H9 (cell line): ENCODE measurements at regions not wholly inside any gene's neighbourhood (a gene's known extent, or its start where the extent isn't known, plus 50 kb on each side); places are given as distances from the start of the nearest gene placed in this dataset.

Experiments used
- DNase-seq: peaks from one replicate; pipeline ENCODE4 v3.0.0-alpha.2; 2017
- H2AFZ ChIP-seq: one replicate; pipeline ENCODE4 v1.6.1; 2013; ENCODE audit warnings: mild to moderate bottlenecking, low read length, control low read depth, moderate library complexity
- H2AK5ac ChIP-seq: 2 replicates; pipeline ENCODE4 v1.6.1; 2013; ENCODE audit warnings: low read length, control low read depth, mixed read lengths; ENCODE audit not compliant: insufficient read length
- H2BK120ac ChIP-seq: one replicate; pipeline ENCODE4 v1.6.1; 2013; ENCODE audit warnings: low read depth, mild to moderate bottlenecking, low read length, control low read depth, inconsistent platforms; ENCODE audit not compliant: poor library complexity, severe bottlenecking
- H2BK12ac ChIP-seq: 2 replicates; pipeline ENCODE4 v1.6.1; 2013; ENCODE audit warnings: low read length, control low read depth, mixed read lengths, low read depth; ENCODE audit not compliant: insufficient read length
- H2BK15ac ChIP-seq: 2 replicates; pipeline ENCODE4 v1.6.1; 2013; ENCODE audit warnings: low read depth, low read length, control low read depth
- H2BK20ac ChIP-seq: one replicate; pipeline ENCODE4 v1.6.1; 2013; ENCODE audit warnings: low read depth, mild to moderate bottlenecking, low read length, control low read depth, inconsistent platforms; ENCODE audit not compliant: poor library complexity, severe bottlenecking
- H2BK5ac ChIP-seq: 2 replicates; pipeline ENCODE4 v1.6.1; 2013; ENCODE audit warnings: low read length, control low read depth, mixed read lengths; ENCODE audit not compliant: insufficient read length
- H3K14ac ChIP-seq: 2 replicates; pipeline ENCODE4 v1.6.1; 2013; ENCODE audit warnings: low read length, control low read depth; ENCODE audit not compliant: insufficient read depth
- H3K18ac ChIP-seq: 2 replicates; pipeline ENCODE4 v1.6.1; 2013; ENCODE audit warnings: low read depth, mild to moderate bottlenecking, mixed read lengths, low read length, control low read depth; ENCODE audit not compliant: insufficient read length
- H3K23ac ChIP-seq: 2 replicates; pipeline ENCODE4 v1.6.1; 2013; ENCODE audit warnings: low read length, control low read depth, mixed read lengths, low read depth; ENCODE audit not compliant: insufficient read length
- H3K23me2 ChIP-seq: 2 replicates; pipeline ENCODE4 v1.6.1; 2013; ENCODE audit warnings: low read depth, mild to moderate bottlenecking, mixed read lengths, low read length, control low read depth; ENCODE audit not compliant: insufficient read length, poor library complexity, severe bottlenecking
- H3K27ac ChIP-seq: 2 replicates; pipeline ENCODE4 v1.5.1; 2013; ENCODE audit warnings: low read length, control low read depth, mixed read lengths, low read depth; ENCODE audit not compliant: insufficient read length
- H3K27me3 ChIP-seq: 2 replicates; pipeline ENCODE4 v1.6.1; 2013; ENCODE audit warnings: low read length, control low read depth, inconsistent platforms; ENCODE audit not compliant: insufficient read depth
- H3K4ac ChIP-seq: 2 replicates; pipeline ENCODE4 v1.6.1; 2013; ENCODE audit warnings: low read depth, mild to moderate bottlenecking, control low read depth, inconsistent platforms, low read length, moderate library complexity
- H3K4me1 ChIP-seq: 2 replicates; pipeline ENCODE4 v1.6.1; 2013; ENCODE audit warnings: low read length, control low read depth, inconsistent platforms; ENCODE audit not compliant: insufficient read depth
- H3K4me2 ChIP-seq: 2 replicates; pipeline ENCODE4 v1.6.1; 2013; ENCODE audit warnings: low read length, control low read depth, mixed read lengths; ENCODE audit not compliant: insufficient read length, insufficient read depth
- H3K56ac ChIP-seq: 2 replicates; pipeline ENCODE4 v1.6.1; 2013; ENCODE audit warnings: low read depth, mild to moderate bottlenecking, mixed read lengths, low read length, control low read depth; ENCODE audit not compliant: insufficient read length
- H3K79me1 ChIP-seq: 2 replicates; pipeline ENCODE4 v1.6.1; 2013; ENCODE audit warnings: low read depth, mild to moderate bottlenecking, moderate library complexity, low read length, control low read depth, inconsistent platforms; ENCODE audit not compliant: insufficient read depth, poor library complexity, severe bottlenecking
- H3K79me2 ChIP-seq: 2 replicates; pipeline ENCODE4 v1.6.1; 2013; ENCODE audit warnings: low read length, control low read depth, inconsistent platforms; ENCODE audit not compliant: insufficient read depth
- H3K9ac ChIP-seq: 2 replicates; pipeline ENCODE4 v1.6.1; 2013; ENCODE audit warnings: low read length, control low read depth, mixed read lengths; ENCODE audit not compliant: insufficient read length; ENCODE audit errors: extremely low read depth
- H3K9me3 ChIP-seq: one replicate; pipeline ENCODE4 v1.6.1; 2013; ENCODE audit warnings: low read depth, low read length, inconsistent platforms; ENCODE audit not compliant: control insufficient read depth
- H3T11ph ChIP-seq: one replicate; pipeline ENCODE4 v1.6.1; 2013; ENCODE audit warnings: mild to moderate bottlenecking, low read length, control low read depth, inconsistent platforms
- H4K20me1 ChIP-seq: one replicate; pipeline ENCODE4 v1.6.1; 2013; ENCODE audit not compliant: control insufficient read depth, insufficient read length, insufficient read depth
- H4K5ac ChIP-seq: 2 replicates; pipeline ENCODE4 v1.6.1; 2013; ENCODE audit warnings: low read depth, mild to moderate bottlenecking, mixed read lengths, low read length, control low read depth; ENCODE audit not compliant: insufficient read length
- H4K8ac ChIP-seq: replicated peaks from 2 replicates; pipeline ENCODE4 v1.6.1; 2013; ENCODE audit warnings: low read length, control low read depth, mixed read lengths, low read depth; ENCODE audit not compliant: insufficient read length
- H4K91ac ChIP-seq: 2 replicates; pipeline ENCODE4 v1.6.1; 2013; ENCODE audit warnings: low read depth, mild to moderate bottlenecking, moderate library complexity, mixed read lengths, low read length, control low read depth; ENCODE audit not compliant: insufficient read length
- H3K27ac Mint-ChIP-seq, 3 experiments: 2 replicates in 2 of 3; 3 replicates in 1 of 3; pipeline ENCODE4 v1.8.0; 2020 to 2021; ENCODE audit warnings: mixed read lengths in 3 of 3, mild to moderate bottlenecking in 1 of 3, moderate library complexity in 1 of 3
- H3K27me3 Mint-ChIP-seq: 2 replicates; pipeline ENCODE4 v1.8.0; 2021; ENCODE audit warnings: low read depth, mild to moderate bottlenecking, moderate library complexity, mixed read lengths
- H3K36me3 Mint-ChIP-seq, 3 experiments: 2 replicates in 2 of 3; 3 replicates in 1 of 3; pipeline ENCODE4 v1.8.0; 2020 to 2021; ENCODE audit warnings: low read depth in 3 of 3, mixed read lengths in 3 of 3; ENCODE audit not compliant: insufficient read depth in 1 of 3
- H3K4me1 Mint-ChIP-seq, 2 experiments: 2 replicates each; pipeline ENCODE4 v1.8.0; 2020; ENCODE audit warnings: mixed read lengths in 2 of 2
- H3K4me3 Mint-ChIP-seq, 2 experiments: 2 replicates in 1 of 2; 3 replicates in 1 of 2; pipeline ENCODE4 v1.8.0; 2020 to 2021; ENCODE audit warnings: mild to moderate bottlenecking in 2 of 2, mixed read lengths in 2 of 2, moderate library complexity in 1 of 2
- H3K9me3 Mint-ChIP-seq, 2 experiments: 2 replicates in 1 of 2; 3 replicates in 1 of 2; pipeline ENCODE4 v1.8.0; 2020; ENCODE audit warnings: mild to moderate bottlenecking in 2 of 2, mixed read lengths in 2 of 2, moderate library complexity in 1 of 2
- CTCF ChIP-seq: fragments of 200-600 bp; sonication (generic); conservative IDR thresholded peaks from 3 replicates; pipeline ENCODE4 v1.8.0; 2021; ENCODE audit warnings: antibody characterized with exemption, mild to moderate bottlenecking
- WGBS: extraction: QIAGEN DNeasy Blood & Tissue Kit; methylation state at CpG from one replicate; pipeline ENCODE4 v1.1.7; 2013; ENCODE audit warnings: missing lambda C conversion rate, low lambda C conversion rate, mixed read lengths; ENCODE audit not compliant: insufficient read length; ENCODE audit errors: extremely low coverage; 5-methylcytosine and 5-hydroxymethylcytosine counted together

GRCh38 chr7:47635091-47636080, 53.5 kb upstream of the TNS3 start:
- Histone ChIP-seq H2BK15ac (no peak overlapping the region), H4K91ac (no peak overlapping the region), H3K27ac (no peak overlapping the region), H2AK5ac (no peak overlapping the region), H2BK20ac (no peak overlapping the region), H3K56ac (no peak overlapping the region), H4K5ac (no peak overlapping the region), H3K79me1 (no peaks in the 10 kb centered on the region), H3K9me3 (no peaks in the 10 kb centered on the region), H2AFZ (peak overlapping the region; percentile 42), H3K9ac (no peak overlapping the region), H3K14ac (no peak overlapping the region; the same call in 1 of the 2 replicates), H3K23ac (no peak overlapping the region), H3K27me3 (no peaks in the 10 kb centered on the region), H3K4me2 (peak overlapping the region; percentile 18), H3K79me2 (no peaks in the 10 kb centered on the region), H3K4ac (no peak overlapping the region), H3K4me1 (no peaks in the 10 kb centered on the region), H2BK120ac (no peak overlapping the region), H3K23me2 (no peaks in the 10 kb centered on the region), H3K18ac (no peak overlapping the region), H2BK5ac (no peak overlapping the region), H4K8ac (no peak overlapping the region), H2BK12ac (no peak overlapping the region), H3T11ph (no peak overlapping the region), H4K20me1 (no peaks in the 10 kb centered on the region)
- Mint-ChIP-seq H3K27me3 (peaks cover 27% of the 10 kb centered on the region), H3K27ac (peak overlapping the region in 1 of 3 experiments; percentile 67; a peak in 1 of 7 replicates), H3K36me3 (no peaks in the 10 kb centered on the region), H3K4me1 (peaks cover 27 to 34% of the 10 kb centered on the region in 2 experiments), H3K9me3 (peaks cover 0 to 3% of the 10 kb centered on the region in 2 experiments; a peak in 1 of 5 replicates), H3K4me3 (peak overlapping the region; percentile 14 to 69; a peak in 4 of 5 replicates)
- DNase-seq, result peak; percentile 56
- no peak for TF ChIP-seq CTCF
- WGBS, result no CpG with 5 or more reads among the region's 25 CpGs
